T-cell (primary cell): ENCODE measurements at regions not wholly inside any gene's neighbourhood (a gene's known extent, or its start where the extent isn't known, plus 50 kb on each side); places are given as distances from the start of the nearest gene placed in this dataset.

ENCODE experiments used
- ATAC-seq, 4 experiments: fragments of 200-7000 bp in 3 of 4; fragments of 150-1000 bp in 1 of 4; cut with Tn5 transposase; replicated peaks in 1 of 4; 1 replicate in 3 of 4; 2 replicates in 1 of 4; pipeline ENCODE4 v1.10.0; 2021; ENCODE audit warnings: moderate library complexity in 3 of 4, mild to moderate bottlenecking in 2 of 4, moderate number of reproducible peaks in 1 of 4
- CTCF ChIA-PET, 2 donors: fragments of 300-600 bp; sonication (Branson Sonifier 250); formaldehyde crosslinking; loops; one replicate each; lab custom pipeline; 2022; ENCODE audit warnings: antibody characterized with exemption in 2 of 2; lab: Charles Lee
- POLR2A ChIA-PET, 2 donors: fragments of 300-600 bp; sonication (Branson Sonifier 250); formaldehyde crosslinking; loops; one replicate each; lab custom pipeline; 2022; ENCODE audit warnings: antibody characterized with exemption in 2 of 2; lab: Charles Lee
- DNase-seq, 35 experiments: peaks; one replicate each; pipeline versions ENCODE4 v3.0.0 to v3.0.0-alpha.2; 2013 to 2023
- H3K27ac ChIP-seq: one replicate; pipeline ENCODE4 v1.5.1; 2013; ENCODE audit warnings: low read length
- H3K27me3 ChIP-seq, 2 experiments: replicated peaks in 1 of 2; 1 replicate in 1 of 2; 2 replicates in 1 of 2; pipeline versions ENCODE4 v1.6.1 to v1.7.0; 2013; ENCODE audit warnings: low read length in 1 of 2, mixed read lengths in 1 of 2; ENCODE audit not compliant: control insufficient read depth in 2 of 2, insufficient read depth in 2 of 2; ENCODE audit errors: extremely low read depth in 1 of 2
- H3K36me3 ChIP-seq, 2 donors: 1 replicate in 1 of 2; 2 replicates in 1 of 2; pipeline versions ENCODE4 v1.6.1 to v1.7.0; 2013; ENCODE audit warnings: low read length in 1 of 2; ENCODE audit not compliant: control insufficient read depth in 2 of 2, insufficient read depth in 1 of 2; ENCODE audit errors: extremely low read depth in 1 of 2
- H3K4me1 ChIP-seq, 2 experiments: 1 replicate in 1 of 2; 2 replicates in 1 of 2; pipeline versions ENCODE4 v1.6.1 to v1.7.0; 2013; ENCODE audit warnings: low read length in 2 of 2, mixed read lengths in 1 of 2; ENCODE audit not compliant: insufficient read depth in 2 of 2, control insufficient read depth in 1 of 2; ENCODE audit errors: extremely low read depth in 1 of 2
- H3K4me3 ChIP-seq, 2 donors: 1 replicate in 1 of 2; 2 replicates in 1 of 2; pipeline versions ENCODE4 v1.5.1 to v1.7.0; 2013; ENCODE audit warnings: mild to moderate bottlenecking in 2 of 2, low read length in 1 of 2, moderate library complexity in 1 of 2; ENCODE audit not compliant: control insufficient read depth in 1 of 2; ENCODE audit errors: extremely low read depth in 1 of 2
- H3K9me3 ChIP-seq: 2 replicates; pipeline ENCODE4 v1.7.0; 2013
- H3K27ac Mint-ChIP-seq, 2 donors: one replicate each; pipeline ENCODE4 v1.8.0; 2020 to 2021; ENCODE audit warnings: mild to moderate bottlenecking in 2 of 2, mixed read lengths in 2 of 2
- H3K27me3 Mint-ChIP-seq, 2 donors: one replicate each; pipeline ENCODE4 v1.8.0; 2021 to 2022; ENCODE audit warnings: mixed read lengths in 2 of 2
- H3K36me3 Mint-ChIP-seq: one replicate; pipeline ENCODE4 v1.8.0; 2021; ENCODE audit warnings: mixed read lengths
- H3K4me1 Mint-ChIP-seq, 3 donors: one replicate each; pipeline ENCODE4 v1.8.0; 2020 to 2022; ENCODE audit warnings: mixed read lengths in 3 of 3, mild to moderate bottlenecking in 1 of 3
- H3K4me3 Mint-ChIP-seq, 3 donors: one replicate each; pipeline ENCODE4 v1.8.0; 2020 to 2022; ENCODE audit warnings: mild to moderate bottlenecking in 3 of 3, mixed read lengths in 3 of 3, moderate library complexity in 3 of 3
- H3K9me3 Mint-ChIP-seq, 3 donors: one replicate each; pipeline ENCODE4 v1.8.0; 2020 to 2022; ENCODE audit warnings: mixed read lengths in 3 of 3
- WGBS: methylation state at CpG from one replicate; pipeline ENCODE4 v1.1.5; 2013; ENCODE audit warnings: missing lambda C conversion rate; ENCODE audit not compliant: insufficient coverage; 5-methylcytosine and 5-hydroxymethylcytosine counted together

DNA sequence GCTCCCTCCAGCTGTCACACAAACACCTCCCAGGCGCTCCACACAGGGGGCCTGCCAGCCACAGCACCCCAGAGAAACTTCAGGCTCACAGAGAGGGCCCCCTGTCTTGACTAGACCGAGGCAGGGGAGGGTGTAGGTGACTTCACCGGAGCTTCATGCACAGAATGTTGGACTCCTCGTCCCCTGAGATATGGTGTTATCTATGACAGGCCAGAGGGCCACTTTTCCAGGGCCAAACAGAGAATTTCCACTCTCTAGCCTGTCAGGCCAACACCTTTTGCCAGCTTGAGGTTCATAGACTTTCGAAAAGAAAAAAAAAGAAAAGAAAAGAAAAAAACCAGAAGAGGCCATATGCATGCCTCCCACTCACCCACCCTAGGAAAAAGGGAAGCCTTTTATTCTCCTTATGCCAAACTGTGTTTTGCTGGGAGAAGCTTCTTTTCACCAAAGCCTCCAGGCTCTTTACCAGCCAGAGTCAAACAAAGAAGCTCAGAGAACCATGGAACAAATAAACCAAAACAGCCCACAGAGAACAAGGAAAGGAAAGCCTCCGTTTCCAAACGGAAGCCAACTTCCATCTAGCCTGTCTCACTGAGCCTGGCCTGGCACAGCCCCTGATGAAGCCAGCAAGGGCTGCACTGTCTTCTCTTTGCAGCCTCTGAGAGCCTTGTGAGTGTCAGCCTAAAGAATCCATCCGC, 313.2 kb upstream of the JARID2 start:
- no peaks in the 10 kb centered on the region for H3K36me3 Mint-ChIP-seq
- 81% methylated on average over 2 of the region's 8 CpGs for WGBS
- H3K4me3 Mint-ChIP-seq = no peak overlapping the region
- peaks cover 0 to 5% (median 3%) of the 10 kb centered on the region in 3 donors for H3K4me1 Mint-ChIP-seq
- no peaks in the 10 kb centered on the region for H3K9me3 Mint-ChIP-seq
- Histone ChIP-seq H3K9me3 (no peaks in the 10 kb centered on the region), H3K4me3 (no peak overlapping the region), H3K27me3 (no peaks in the 10 kb centered on the region), H3K4me1 (peaks cover 0 to 4% of the 10 kb centered on the region in 2 experiments), H3K36me3 (no peaks in the 10 kb centered on the region), H3K27ac (no peak overlapping the region)
- ChIA-PET POLR2A (no interaction called here), CTCF (interaction anchor here (0.6 kb wide), 2 partner anchors 121 to 401 kb away, joined by 3 read pairs; no protein-coding TSS in a partner anchor)
- ATAC-seq (no peak), DNase-seq (no peak)
- H3K27ac Mint-ChIP-seq = no peak overlapping the region
- no peaks in the 10 kb centered on the region for H3K27me3 Mint-ChIP-seq

DNA sequence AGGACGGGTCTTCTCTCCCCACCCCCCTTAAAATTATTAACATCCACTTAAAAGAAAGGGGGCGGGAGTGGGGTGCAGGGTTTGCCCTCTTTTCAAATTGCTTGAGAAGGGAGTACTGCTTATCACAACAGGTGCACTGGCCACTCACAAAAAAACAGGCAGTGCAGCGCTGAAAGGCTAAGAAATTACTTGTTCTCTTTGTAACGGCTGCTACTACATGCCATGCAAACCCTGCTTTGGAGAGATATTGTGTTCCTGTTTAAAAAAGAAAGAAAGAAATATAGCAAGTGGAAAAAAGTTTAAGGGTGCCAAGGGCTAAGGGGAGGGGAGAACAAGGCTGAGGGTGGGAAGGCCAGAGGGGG, 312.7 kb upstream of the JARID2 start:
- Histone ChIP-seq H3K4me1 (peaks cover 0 to 4% of the 10 kb centered on the region in 2 experiments), H3K27me3 (no peaks in the 10 kb centered on the region), H3K4me3 (no peak overlapping the region), H3K9me3 (no peaks in the 10 kb centered on the region), H3K27ac (no peak overlapping the region), H3K36me3 (no peaks in the 10 kb centered on the region)
- ChIA-PET CTCF (interaction anchor here in 1 of 2 donors (0.6 kb wide), 1 partner anchor 402 kb away, joined by 3 read pairs; no protein-coding TSS in a partner anchor), POLR2A (no interaction called here)
- ATAC-seq (no peak), DNase-seq (no peak)
- Mint-ChIP-seq H3K27ac (no peak overlapping the region), H3K27me3 (no peaks in the 10 kb centered on the region), H3K4me1 (peaks cover 0 to 5% (median 3%) of the 10 kb centered on the region in 3 donors), H3K9me3 (no peaks in the 10 kb centered on the region), H3K36me3 (no peaks in the 10 kb centered on the region), H3K4me3 (no peak overlapping the region)
- 100% methylated on average over 2 of the region's 4 CpGs for WGBS

DNA sequence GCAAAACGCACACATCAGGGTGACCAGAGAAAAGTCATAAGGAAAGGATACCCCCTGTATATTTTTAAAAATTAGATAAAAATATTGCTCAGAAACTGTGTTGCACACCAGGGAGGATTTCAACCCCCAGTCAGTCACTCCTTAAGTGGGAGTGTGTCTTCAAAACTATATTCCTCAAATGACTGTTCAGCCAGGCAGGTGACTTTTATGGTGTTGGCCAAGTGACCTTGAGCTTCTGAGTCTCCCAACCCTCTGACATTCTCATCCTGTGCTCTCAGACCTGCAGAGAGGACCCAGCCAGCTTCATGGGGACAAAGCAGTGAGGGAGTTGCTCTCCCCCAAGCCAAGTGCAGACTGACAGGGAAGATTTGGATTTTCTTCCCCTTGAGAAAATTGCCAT, 311.9 kb upstream of the JARID2 start:
- ATAC-seq (no peak), DNase-seq (no peak)
- Histone ChIP-seq H3K9me3 (no peaks in the 10 kb centered on the region), H3K36me3 (no peaks in the 10 kb centered on the region), H3K27me3 (no peaks in the 10 kb centered on the region), H3K4me3 (no peak overlapping the region), H3K4me1 (peaks cover 0 to 4% of the 10 kb centered on the region in 2 experiments), H3K27ac (no peak overlapping the region)
- H3K9me3 Mint-ChIP-seq = no peaks in the 10 kb centered on the region
- WGBS = no CpG with 5 or more reads among the region's 1 CpG
- ChIA-PET CTCF (no interaction called here), POLR2A (no interaction called here)
- H3K27ac Mint-ChIP-seq = no peak overlapping the region
- H3K4me3 Mint-ChIP-seq = no peak overlapping the region
- peaks cover 0 to 5% (median 3%) of the 10 kb centered on the region in 3 donors for H3K4me1 Mint-ChIP-seq
- H3K27me3 Mint-ChIP-seq = no peaks in the 10 kb centered on the region
- H3K36me3 Mint-ChIP-seq = no peaks in the 10 kb centered on the region

DNA sequence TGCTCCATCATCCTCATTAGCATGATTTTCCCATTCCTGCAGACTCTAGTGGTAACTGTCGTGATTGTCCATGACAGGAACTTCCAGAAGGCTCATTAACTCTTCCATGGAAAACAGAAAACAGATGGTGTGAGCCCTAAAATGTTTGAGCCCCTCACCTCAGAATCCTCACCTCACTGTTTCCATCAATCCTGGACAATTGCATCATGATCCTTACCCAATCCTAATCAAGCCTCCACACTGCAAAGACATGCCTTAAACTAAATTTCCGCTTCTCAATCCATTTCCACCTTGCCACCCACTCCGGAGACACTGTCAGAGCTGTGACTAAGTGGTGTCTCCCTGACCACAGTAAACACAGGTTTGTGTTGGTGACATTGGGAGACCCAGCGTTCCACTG, 311.0 kb upstream of the JARID2 start:
- H3K36me3 ChIP-seq = no peaks in the 10 kb centered on the region
- DNase-seq (no peak), ATAC-seq (no peak)
- H3K27ac ChIP-seq = no peak overlapping the region
- no peaks in the 10 kb centered on the region for H3K27me3 ChIP-seq
- WGBS = 100% methylated on average over 1 of the region's 4 CpGs
- Mint-ChIP-seq H3K27me3 (no peaks in the 10 kb centered on the region), H3K4me1 (peaks cover 0 to 5% (median 3%) of the 10 kb centered on the region in 3 donors), H3K36me3 (no peaks in the 10 kb centered on the region), H3K27ac (no peak overlapping the region), H3K9me3 (no peaks in the 10 kb centered on the region), H3K4me3 (no peak overlapping the region)
- CTCF ChIA-PET = no interaction called here
- H3K4me1 ChIP-seq = peaks cover 0 to 4% of the 10 kb centered on the region in 2 experiments
- H3K9me3 ChIP-seq = no peaks in the 10 kb centered on the region
- POLR2A ChIA-PET = no interaction called here
- no peak overlapping the region for H3K4me3 ChIP-seq

DNA sequence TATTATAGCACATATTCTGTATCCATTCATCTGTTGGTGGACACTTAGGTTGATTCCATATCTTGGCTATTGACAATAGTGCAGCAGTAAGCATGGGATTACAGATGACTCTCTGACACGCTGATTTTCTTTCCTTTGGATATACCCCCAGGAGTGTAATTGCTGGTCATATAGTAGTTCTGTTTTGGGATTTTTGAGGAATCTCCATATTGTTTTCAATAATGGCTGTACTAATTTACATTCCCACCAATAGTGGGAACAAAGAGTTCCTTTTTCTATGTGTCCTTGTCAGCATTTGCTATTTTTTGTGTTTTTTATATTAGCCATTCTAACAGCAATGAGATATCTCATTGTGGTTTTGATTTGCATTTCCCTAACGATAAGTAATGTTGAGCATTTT, 309.0 kb upstream of the JARID2 start:
- WGBS = no CpG with 5 or more reads among the region's 2 CpGs
- no peaks in the 10 kb centered on the region for H3K36me3 ChIP-seq
- no peaks in the 10 kb centered on the region for H3K4me1 Mint-ChIP-seq
- no peak for DNase-seq
- H3K27me3 ChIP-seq = no peaks in the 10 kb centered on the region
- no peaks in the 10 kb centered on the region for H3K36me3 Mint-ChIP-seq
- CTCF ChIA-PET = interaction anchor here in 1 of 2 donors (0.6 kb wide), 1 partner anchor 18 kb away, joined by 3 read pairs; no protein-coding TSS in a partner anchor
- H3K27ac ChIP-seq = no peak overlapping the region
- H3K4me3 Mint-ChIP-seq = no peak overlapping the region
- no peak overlapping the region for H3K4me3 ChIP-seq
- H3K27ac Mint-ChIP-seq = no peak overlapping the region
- POLR2A ChIA-PET = interaction anchor here (0.5 to 0.6 kb wide), 2 partner anchors 91 to 538 kb away, joined by 3 to 4 read pairs; no protein-coding TSS in a partner anchor
- ATAC-seq = no peak
- H3K9me3 ChIP-seq = no peaks in the 10 kb centered on the region
- H3K27me3 Mint-ChIP-seq = no peaks in the 10 kb centered on the region
- H3K4me1 ChIP-seq = no peaks in the 10 kb centered on the region
- H3K9me3 Mint-ChIP-seq = no peaks in the 10 kb centered on the region

DNA sequence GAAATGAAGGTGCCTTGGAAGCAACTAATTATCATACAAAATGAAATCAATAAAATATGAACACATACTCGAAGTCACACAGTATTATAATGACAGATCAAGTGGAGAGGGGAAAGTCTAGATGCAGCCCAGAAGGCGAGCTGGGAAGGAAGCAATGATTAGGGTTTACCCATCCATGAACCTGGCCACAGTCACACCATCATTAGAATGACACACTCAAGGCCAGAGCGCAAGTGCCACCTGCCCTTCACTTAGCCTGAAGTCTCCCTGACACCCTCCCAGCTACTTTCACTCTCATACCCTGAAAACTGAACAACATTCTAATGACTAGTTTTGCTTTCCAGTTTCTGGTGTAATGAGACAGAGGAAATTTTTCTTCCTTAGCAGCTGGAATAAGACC, 302.8 kb upstream of the JARID2 start:
- no peak for ATAC-seq
- WGBS = no CpG with 5 or more reads among the region's 3 CpGs

More for the DNA sequence above, 302.8 kb upstream of the JARID2 start:
- no peaks in the 10 kb centered on the region for H3K27me3 ChIP-seq
- no peak overlapping the region for H3K4me3 ChIP-seq
- Mint-ChIP-seq H3K27me3 (no peaks in the 10 kb centered on the region), H3K27ac (no peak overlapping the region), H3K9me3 (no peaks in the 10 kb centered on the region), H3K4me1 (no peaks in the 10 kb centered on the region), H3K36me3 (no peaks in the 10 kb centered on the region), H3K4me3 (no peak overlapping the region)
- H3K4me1 ChIP-seq = no peaks in the 10 kb centered on the region
- no peak overlapping the region for H3K27ac ChIP-seq
- no peaks in the 10 kb centered on the region for H3K9me3 ChIP-seq
- ChIA-PET POLR2A (no interaction called here), CTCF (interaction anchor here in 1 of 2 donors (0.6 kb wide), 1 partner anchor 8 kb away, joined by 3 read pairs; no protein-coding TSS in a partner anchor)
- no peaks in the 10 kb centered on the region for H3K36me3 ChIP-seq
- no peak for DNase-seq
